ENCODE measurements at regions not wholly inside any gene's neighbourhood (a gene's known extent, or its start where the extent isn't known, plus 50 kb on each side); places are given as distances from the start of the nearest gene placed in this dataset.
"Not testable (repeated sequence)": the region's sequence is repeated elsewhere in the genome, so short reads cannot be mapped to it uniquely, and the experiment has no call there.

GRCh38 chr2:184455624-184456023, 142.7 kb upstream of the ZNF804A start:
- no peak for DNase-seq (ENCODE audit: low read depth, low spot score)
- H3K27ac ChIP-seq (ENCODE audit: low read depth, low read length) = no peak overlapping the region
- no peak for TF ChIP-seq CTCF (IDR thresholded peaks at IDR 0.05; ENCODE audit: low read depth, low read length)
- H3K4me3 ChIP-seq (ENCODE audit: low read depth, low read length) = no peak overlapping the region
- no peaks in the 10 kb centered on the region for H3K9me3 ChIP-seq (ENCODE audit: control insufficient read depth, insufficient read depth, low read length)
- POLR2A ChIA-PET = no interaction called here
- no peaks in the 10 kb centered on the region for H3K27me3 ChIP-seq (ENCODE audit: control insufficient read depth, insufficient read depth, low read length)
- CTCF ChIA-PET = no interaction called here

GRCh38 chr2:184456693-184457092, 141.6 kb upstream of the ZNF804A start:
- POLR2A ChIA-PET; H3K27me3 ChIP-seq (ENCODE audit: control insufficient read depth, insufficient read depth, low read length); H3K9me3 ChIP-seq (ENCODE audit: control insufficient read depth, insufficient read depth, low read length); CTCF ChIA-PET; H3K27ac ChIP-seq (ENCODE audit: low read depth, low read length); H3K4me3 ChIP-seq (ENCODE audit: low read depth, low read length); DNase-seq (ENCODE audit: low read depth, low spot score): not testable (repeated sequence)

- DNase-seq (ENCODE audit: low read depth, low spot score) = no peak
- ChIA-PET POLR2A (no interaction called here), CTCF (no interaction called here)
- TF ChIP-seq CTCF (IDR thresholded peaks at IDR 0.05; ENCODE audit: low read depth, low read length) = no peak
- H3K27ac ChIP-seq (ENCODE audit: low read depth, low read length) = no peak overlapping the region
- no peaks in the 10 kb centered on the region for H3K27me3 ChIP-seq (ENCODE audit: control insufficient read depth, insufficient read depth, low read length)
- no peak overlapping the region for H3K4me3 ChIP-seq (ENCODE audit: low read depth, low read length)
- H3K9me3 ChIP-seq (ENCODE audit: control insufficient read depth, insufficient read depth, low read length) = peaks cover 4% of the 10 kb centered on the region; the same call in 1 of the 2 replicates
Measured at GRCh38 chr2:184463102-184463865, 135.0 kb upstream of the ZNF804A start.

GRCh38 chr2:184463866-184464248, 134.5 kb upstream of the ZNF804A start:
- CTCF ChIA-PET = no interaction called here
- Histone ChIP-seq H3K4me3 (ENCODE audit: low read depth, low read length) (no peak overlapping the region), H3K9me3 (ENCODE audit: control insufficient read depth, insufficient read depth, low read length) (peaks cover 4% of the 10 kb centered on the region; the same call in 1 of the 2 replicates), H3K27ac (ENCODE audit: low read depth, low read length) (no peak overlapping the region), H3K27me3 (ENCODE audit: control insufficient read depth, insufficient read depth, low read length) (no peaks in the 10 kb centered on the region)
- POLR2A ChIA-PET = no interaction called here
- no peak for TF ChIP-seq CTCF (IDR thresholded peaks at IDR 0.05; ENCODE audit: low read depth, low read length)
- DNase-seq (ENCODE audit: low read depth, low spot score) = no peak

GRCh38 chr2:184468826-184469225, 129.5 kb upstream of the ZNF804A start:
- no peak for TF ChIP-seq CTCF (IDR thresholded peaks at IDR 0.05; ENCODE audit: low read depth, low read length)
- POLR2A ChIA-PET = no interaction called here

More at GRCh38 chr2:184468826-184469225, 129.5 kb upstream of the ZNF804A start:
- H3K4me3 ChIP-seq (ENCODE audit: low read depth, low read length) = no peak overlapping the region
- no peaks in the 10 kb centered on the region for H3K9me3 ChIP-seq (ENCODE audit: control insufficient read depth, insufficient read depth, low read length)
- CTCF ChIA-PET = no interaction called here
- no peak overlapping the region for H3K27ac ChIP-seq (ENCODE audit: low read depth, low read length)
- no peak for DNase-seq (ENCODE audit: low read depth, low spot score)
- H3K27me3 ChIP-seq (ENCODE audit: control insufficient read depth, insufficient read depth, low read length) = no peaks in the 10 kb centered on the region
